CD4-positive, alpha-beta T cell (primary cell): ENCODE measurements at regions not wholly inside any gene's neighbourhood (a gene's known extent, or its start where the extent isn't known, plus 50 kb on each side); places are given as distances from the start of the nearest gene placed in this dataset.

Source experiments
- ATAC-seq: fragments of 200-7000 bp; cut with Tn5 transposase; one replicate; pipeline ENCODE4 v1.10.0; 2022; ENCODE audit warnings: mild to moderate bottlenecking; ENCODE audit not compliant: poor library complexity
- CTCF ChIA-PET: fragments of 350-600 bp; sonication (Branson Sonifier 250); formaldehyde crosslinking; loops from one replicate; lab custom pipeline; 2021; ENCODE audit warnings: antibody characterized with exemption, inconsistent platforms; lab: Charles Lee
- POLR2A ChIA-PET: fragments of 350-600 bp; sonication (Branson Sonifier 250); formaldehyde crosslinking; loops from one replicate; lab custom pipeline; 2021; ENCODE audit warnings: antibody characterized with exemption, inconsistent platforms; lab: Charles Lee
- DNase-seq, 14 experiments: peaks; one replicate each; pipeline ENCODE4 v3.0.0-alpha.2; 2013 to 2020; ENCODE audit warnings: mixed read lengths in 2 of 14
- H3K27ac ChIP-seq, 2 donors: one replicate each; pipeline versions ENCODE4 v1.5.1 to v1.7.0; 2013; ENCODE audit warnings: low read length in 2 of 2, low read depth in 1 of 2, mild to moderate bottlenecking in 1 of 2
- H3K27me3 ChIP-seq, 2 experiments: 1 replicate in 1 of 2; 2 replicates in 1 of 2; pipeline versions ENCODE4 v1.6.1 to v1.7.0; 2013; ENCODE audit warnings: low read length in 2 of 2, control low read depth in 1 of 2, mild to moderate bottlenecking in 1 of 2, moderate library complexity in 1 of 2; ENCODE audit not compliant: insufficient read depth in 2 of 2, control insufficient read depth in 1 of 2
- H3K36me3 ChIP-seq: one replicate; pipeline ENCODE4 v1.6.1; 2013; ENCODE audit warnings: low read length, control low read depth; ENCODE audit not compliant: insufficient read depth
- H3K4me1 ChIP-seq: one replicate; pipeline ENCODE4 v1.6.1; 2013; ENCODE audit warnings: low read length, control low read depth; ENCODE audit not compliant: insufficient read depth
- H3K4me3 ChIP-seq: one replicate; pipeline ENCODE4 v1.5.1; 2013; ENCODE audit warnings: mild to moderate bottlenecking, low read length, moderate library complexity
- H3K9me3 ChIP-seq, 2 experiments: 1 replicate in 1 of 2; 2 replicates in 1 of 2; pipeline versions ENCODE4 v1.6.1 to v1.7.0; 2013; ENCODE audit warnings: low read length in 2 of 2, mild to moderate bottlenecking in 2 of 2, control low read depth in 1 of 2, moderate library complexity in 1 of 2; ENCODE audit not compliant: control insufficient read depth in 1 of 2, insufficient read depth in 1 of 2
- H3K27ac Mint-ChIP-seq: one replicate; pipeline ENCODE4 v1.8.0; 2020; ENCODE audit warnings: mixed read lengths
- H3K27me3 Mint-ChIP-seq: one replicate; pipeline ENCODE4 v1.8.0; 2021; ENCODE audit warnings: mixed read lengths
- H3K36me3 Mint-ChIP-seq: one replicate; pipeline ENCODE4 v1.8.0; 2021; ENCODE audit warnings: low read depth, mixed read lengths
- H3K4me1 Mint-ChIP-seq: one replicate; pipeline ENCODE4 v1.8.0; 2021; ENCODE audit warnings: low read depth, mixed read lengths
- H3K4me3 Mint-ChIP-seq: one replicate; pipeline ENCODE4 v1.8.0; 2020; ENCODE audit warnings: mild to moderate bottlenecking, mixed read lengths
- H3K9me3 Mint-ChIP-seq: one replicate; pipeline ENCODE4 v1.8.0; 2020; ENCODE audit warnings: mixed read lengths
- intact Hi-C, 2 experiments: fragments of 100-400 bp; cut with DNase I in 1 of 2; cut with micrococcal nuclease in 1 of 2; formaldehyde crosslinking; loops; one replicate each; pipeline versions ENCODE4 v1.15.1 to v1.9.0; 2023 to 2025; cut with DNase I, micrococcal nuclease
- TF ChIP-seq, protein P1 (sequence below): fragments of 200-600 bp; IDR thresholded peaks from one replicate; pipeline ENCODE4 v1.8.0; 2022; ENCODE audit warnings: antibody characterized with exemption, mild to moderate bottlenecking

- H3K27ac ChIP-seq, result no peak overlapping the region
- no peaks in the 10 kb centered on the region for H3K27me3 ChIP-seq
- H3K4me1 Mint-ChIP-seq, result peaks cover 21% of the 10 kb centered on the region
- TF ChIP-seq, protein P1, sequence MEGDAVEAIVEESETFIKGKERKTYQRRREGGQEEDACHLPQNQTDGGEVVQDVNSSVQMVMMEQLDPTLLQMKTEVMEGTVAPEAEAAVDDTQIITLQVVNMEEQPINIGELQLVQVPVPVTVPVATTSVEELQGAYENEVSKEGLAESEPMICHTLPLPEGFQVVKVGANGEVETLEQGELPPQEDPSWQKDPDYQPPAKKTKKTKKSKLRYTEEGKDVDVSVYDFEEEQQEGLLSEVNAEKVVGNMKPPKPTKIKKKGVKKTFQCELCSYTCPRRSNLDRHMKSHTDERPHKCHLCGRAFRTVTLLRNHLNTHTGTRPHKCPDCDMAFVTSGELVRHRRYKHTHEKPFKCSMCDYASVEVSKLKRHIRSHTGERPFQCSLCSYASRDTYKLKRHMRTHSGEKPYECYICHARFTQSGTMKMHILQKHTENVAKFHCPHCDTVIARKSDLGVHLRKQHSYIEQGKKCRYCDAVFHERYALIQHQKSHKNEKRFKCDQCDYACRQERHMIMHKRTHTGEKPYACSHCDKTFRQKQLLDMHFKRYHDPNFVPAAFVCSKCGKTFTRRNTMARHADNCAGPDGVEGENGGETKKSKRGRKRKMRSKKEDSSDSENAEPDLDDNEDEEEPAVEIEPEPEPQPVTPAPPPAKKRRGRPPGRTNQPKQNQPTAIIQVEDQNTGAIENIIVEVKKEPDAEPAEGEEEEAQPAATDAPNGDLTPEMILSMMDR, result no peak
- H3K4me3 ChIP-seq, result no peak overlapping the region
- H3K36me3 Mint-ChIP-seq, result no peaks in the 10 kb centered on the region
- ATAC-seq (no peak), DNase-seq (no peak)
- H3K9me3 Mint-ChIP-seq, result no peaks in the 10 kb centered on the region
- POLR2A ChIA-PET, result interaction anchor here (1.6 kb wide), 1 partner anchor 65 kb away, joined by 4 read pairs; no protein-coding TSS in a partner anchor
- intact Hi-C loops, result no loop called here
- H3K4me1 ChIP-seq, result no peaks in the 10 kb centered on the region
- no peak overlapping the region for H3K4me3 Mint-ChIP-seq
- H3K27me3 Mint-ChIP-seq, result no peaks in the 10 kb centered on the region
- CTCF ChIA-PET, result no interaction called here
- no peaks in the 10 kb centered on the region for H3K9me3 ChIP-seq
- H3K27ac Mint-ChIP-seq, result no peak overlapping the region
- H3K36me3 ChIP-seq, result no peaks in the 10 kb centered on the region
Observed at GRCh38 chr2:7502336-7502735, 585.1 kb downstream of the RNF144A start.

DNA sequence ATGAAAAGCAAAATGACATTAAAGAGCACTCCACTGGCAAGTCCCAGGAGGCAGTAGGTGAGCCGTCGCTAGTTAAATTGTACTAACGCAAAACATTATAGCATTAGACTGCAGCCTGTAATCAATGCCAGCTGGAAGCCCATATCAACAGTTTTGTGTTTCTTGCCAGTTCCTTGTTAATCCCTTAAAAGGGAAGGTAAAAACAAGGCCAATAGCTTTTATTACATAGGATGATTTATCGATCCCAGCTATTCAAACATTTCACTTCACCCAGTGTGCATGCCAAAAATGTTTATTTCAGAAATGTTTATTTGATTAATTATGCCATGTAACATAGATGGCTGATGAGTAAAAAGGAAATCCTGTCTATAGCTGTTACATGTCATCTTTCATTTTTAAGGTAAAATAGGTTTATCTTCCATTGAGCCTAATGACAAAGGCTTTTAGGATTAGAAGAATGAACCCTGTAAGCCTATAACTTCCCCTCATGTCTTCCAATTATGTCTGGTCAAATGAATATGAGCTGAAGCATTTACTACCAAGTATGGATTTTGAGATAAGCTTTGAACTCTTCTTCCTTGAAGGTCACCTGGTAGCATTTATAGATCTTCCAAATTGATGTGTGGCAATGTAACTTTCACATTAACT lies 591.2 kb downstream of the RNF144A start:
- intact Hi-C loops, result no loop called here
- no peaks in the 10 kb centered on the region for H3K36me3 ChIP-seq
- POLR2A ChIA-PET, result no interaction called here
- ATAC-seq, result no peak
- no peak overlapping the region for H3K4me3 ChIP-seq
- Mint-ChIP-seq H3K36me3 (no peaks in the 10 kb centered on the region), H3K4me1 (no peaks in the 10 kb centered on the region), H3K27ac (no peak overlapping the region), H3K27me3 (no peaks in the 10 kb centered on the region), H3K9me3 (no peaks in the 10 kb centered on the region), H3K4me3 (no peak overlapping the region)
- no peak overlapping the region for H3K27ac ChIP-seq
- DNase-seq, result no peak
- H3K27me3 ChIP-seq, result no peaks in the 10 kb centered on the region
- TF ChIP-seq, protein P1, result no peak
- H3K9me3 ChIP-seq, result peaks cover 0 to 5% of the 10 kb centered on the region in 2 experiments
- CTCF ChIA-PET, result no interaction called here
- no peaks in the 10 kb centered on the region for H3K4me1 ChIP-seq

DNA sequence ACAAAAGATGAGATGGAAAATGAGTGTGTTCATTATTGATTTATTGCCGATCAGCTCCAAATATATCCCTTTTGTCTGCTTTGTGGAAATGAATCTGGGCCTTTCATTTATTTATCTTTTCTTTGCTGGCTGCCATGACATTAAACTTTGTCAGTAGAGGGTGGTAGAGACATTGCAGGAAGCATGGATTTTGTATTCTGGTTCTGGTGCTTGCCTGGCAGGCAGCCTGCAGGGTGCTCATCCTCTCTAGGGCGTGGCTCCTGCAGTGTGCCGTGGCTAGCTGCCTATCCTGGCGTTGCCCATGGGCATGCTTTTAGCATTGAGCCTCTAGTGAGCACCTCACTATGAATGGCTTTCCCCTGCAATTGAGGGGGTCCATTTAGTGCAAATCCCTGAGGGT lies 593.1 kb downstream of the RNF144A start:
- Mint-ChIP-seq H3K4me1 (peaks cover 11% of the 10 kb centered on the region), H3K4me3 (no peak overlapping the region), H3K27ac (no peak overlapping the region), H3K36me3 (no peaks in the 10 kb centered on the region), H3K9me3 (peaks cover 3% of the 10 kb centered on the region), H3K27me3 (no peaks in the 10 kb centered on the region)
- Histone ChIP-seq H3K27me3 (no peaks in the 10 kb centered on the region), H3K36me3 (no peaks in the 10 kb centered on the region), H3K27ac (no peak overlapping the region), H3K9me3 (peaks cover 0 to 5% of the 10 kb centered on the region in 2 experiments), H3K4me1 (no peaks in the 10 kb centered on the region), H3K4me3 (no peak overlapping the region)
- ATAC-seq (no peak), DNase-seq (no peak)
- POLR2A ChIA-PET, result no interaction called here
- intact Hi-C loops, result loop anchor here in 1 of 2 experiments (10.0 kb wide), 1 partner anchor 56 kb away; no protein-coding TSS in a partner anchor
- CTCF ChIA-PET, result no interaction called here
- TF ChIP-seq, protein P1, result no peak
